CD14-positive monocyte (primary cell): ENCODE measurements at regions not wholly inside any gene's neighbourhood (a gene's known extent, or its start where the extent isn't known, plus 50 kb on each side); places are given as distances from the start of the nearest gene placed in this dataset.

ENCODE experiments used
- DNase-seq, 3 donors: peaks; one replicate each; pipeline ENCODE4 v3.0.0-alpha.2; 2011 to 2022
- H2AFZ ChIP-seq: 2 replicates; pipeline ENCODE4 v1.6.0; 2012; ENCODE audit warnings: mild to moderate bottlenecking, low read depth, low read length, inconsistent platforms; ENCODE audit not compliant: insufficient read depth, poor library complexity, severe bottlenecking
- H3K27ac ChIP-seq, 2 donors: 1 replicate in 1 of 2; 2 replicates in 1 of 2; pipeline ENCODE4 v1.5.1; 2012 to 2013; ENCODE audit warnings: low read length in 2 of 2, control low read depth in 1 of 2, inconsistent platforms in 1 of 2, low read depth in 1 of 2, mild to moderate bottlenecking in 1 of 2
- H3K27me3 ChIP-seq, 2 donors: one replicate each; pipeline versions ENCODE4 v1.6.0 to v1.6.1; 2011 to 2013; ENCODE audit warnings: low read length in 2 of 2; ENCODE audit not compliant: control insufficient read depth in 2 of 2, insufficient read depth in 2 of 2
- H3K36me3 ChIP-seq, 2 donors: replicated peaks in 1 of 2; 1 replicate in 1 of 2; 2 replicates in 1 of 2; pipeline versions ENCODE4 v1.5.1 to v1.6.1; 2012 to 2013; ENCODE audit warnings: low read length in 2 of 2, control low read depth in 1 of 2, inconsistent platforms in 1 of 2, mild to moderate bottlenecking in 1 of 2; ENCODE audit not compliant: insufficient read depth in 2 of 2, control insufficient read depth in 1 of 2
- H3K4me1 ChIP-seq, 2 donors: 1 replicate in 1 of 2; 2 replicates in 1 of 2; pipeline versions ENCODE4 v1.5.1 to v1.6.1; 2012 to 2013; ENCODE audit warnings: low read length in 2 of 2, control low read depth in 1 of 2, inconsistent platforms in 1 of 2, mild to moderate bottlenecking in 1 of 2, moderate library complexity in 1 of 2; ENCODE audit not compliant: insufficient read depth in 2 of 2, control insufficient read depth in 1 of 2
- H3K4me2 ChIP-seq: replicated peaks from 2 replicates; pipeline ENCODE3; 2012; ENCODE audit warnings: low read length, moderate library complexity, mild to moderate bottlenecking; ENCODE audit not compliant: poor library complexity, severe bottlenecking; ENCODE audit errors: extremely low read depth
- H3K4me3 ChIP-seq, 3 experiments: fragments of 200-600 bp in 1 of 3; sonication (generic) in 1 of 3; replicated peaks in 1 of 3; 1 replicate in 2 of 3; 2 replicates in 1 of 3; pipeline ENCODE4 v1.5.1; 2011 to 2013; ENCODE audit warnings: low read length in 3 of 3, mild to moderate bottlenecking in 3 of 3, control low read depth in 2 of 3, low read depth in 2 of 3, inconsistent platforms in 1 of 3, moderate library complexity in 1 of 3
- H3K79me2 ChIP-seq: 2 replicates; pipeline ENCODE4 v1.6.0; 2012; ENCODE audit warnings: mild to moderate bottlenecking, control low read depth, inconsistent platforms, low read length, moderate library complexity; ENCODE audit not compliant: insufficient read depth
- H3K9ac ChIP-seq: 2 replicates; pipeline ENCODE4 v1.6.0; 2017; ENCODE audit warnings: low read length, mild to moderate bottlenecking; ENCODE audit not compliant: insufficient read depth, poor library complexity, severe bottlenecking
- H3K9me3 ChIP-seq, 2 donors: replicated peaks in 1 of 2; 1 replicate in 1 of 2; 2 replicates in 1 of 2; pipeline versions ENCODE4 v1.5.1 to v1.6.1; 2012 to 2013; ENCODE audit warnings: low read length in 2 of 2, control low read depth in 1 of 2; ENCODE audit not compliant: control insufficient read depth in 1 of 2, insufficient read depth in 1 of 2
- H4K20me1 ChIP-seq: 2 replicates; pipeline ENCODE4 v1.6.0; 2012; ENCODE audit warnings: mild to moderate bottlenecking, low read length, control low read depth, moderate library complexity; ENCODE audit not compliant: insufficient read depth
- H3K27ac Mint-ChIP-seq, 7 donors: one replicate each; pipeline ENCODE4 v1.8.0; 2020; ENCODE audit warnings: mild to moderate bottlenecking in 7 of 7, mixed read lengths in 7 of 7, moderate library complexity in 6 of 7, inconsistent platforms in 2 of 7
- H3K27me3 Mint-ChIP-seq, 3 donors: one replicate each; pipeline ENCODE4 v1.8.0; 2021 to 2022; ENCODE audit warnings: low read depth in 3 of 3, mild to moderate bottlenecking in 3 of 3, mixed read lengths in 3 of 3, moderate library complexity in 3 of 3, inconsistent platforms in 1 of 3
- H3K36me3 Mint-ChIP-seq, 2 donors: one replicate each; pipeline ENCODE4 v1.8.0; 2020; ENCODE audit warnings: mixed read lengths in 2 of 2, inconsistent platforms in 1 of 2, mild to moderate bottlenecking in 1 of 2
- H3K4me1 Mint-ChIP-seq: one replicate; pipeline ENCODE4 v1.8.0; 2020; ENCODE audit warnings: mild to moderate bottlenecking, mixed read lengths
- H3K4me3 Mint-ChIP-seq, 2 donors: one replicate each; pipeline ENCODE4 v1.8.0; 2020; ENCODE audit warnings: mild to moderate bottlenecking in 2 of 2, mixed read lengths in 2 of 2, moderate library complexity in 1 of 2
- H3K9me3 Mint-ChIP-seq, 7 donors: one replicate each; pipeline ENCODE4 v1.8.0; 2020 to 2022; ENCODE audit warnings: mixed read lengths in 7 of 7, mild to moderate bottlenecking in 6 of 7, moderate library complexity in 6 of 7, inconsistent platforms in 2 of 7
- WGBS: methylation state at CpG from one replicate; pipeline ENCODE4 v1.1.5; 2013; ENCODE audit warnings: missing lambda C conversion rate; ENCODE audit not compliant: insufficient coverage; 5-methylcytosine and 5-hydroxymethylcytosine counted together
- intact Hi-C, 2 donors: fragments of 100-400 bp; cut with micrococcal nuclease; formaldehyde crosslinking; loops; one replicate each; pipeline versions ENCODE4 v1.15.0 to v1.15.1; 2023
- TF ChIP-seq, protein P1 (sequence below): fragments of 200-600 bp; IDR thresholded peaks from one replicate; pipeline ENCODE4 v1.8.0; 2022; ENCODE audit warnings: antibody characterized with exemption, mild to moderate bottlenecking

DNA sequence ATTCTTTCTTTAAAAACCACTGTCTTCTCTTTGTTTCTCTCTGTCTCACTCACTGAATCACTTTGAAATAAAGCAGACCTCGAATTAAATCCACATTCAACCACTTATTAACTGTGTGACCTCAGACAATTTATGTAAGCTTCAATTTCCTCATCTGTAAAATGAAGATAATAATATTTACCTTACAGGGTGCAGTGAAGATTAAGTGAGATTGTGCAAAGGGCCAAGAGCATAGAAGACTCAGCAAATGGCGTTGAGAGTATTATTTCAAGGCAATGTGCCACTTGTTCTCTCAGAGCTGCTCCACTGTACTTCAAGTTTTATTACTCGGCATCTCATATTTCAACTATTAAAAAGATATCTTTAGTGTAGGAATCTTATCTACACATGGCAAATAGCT, 454.2 kb upstream of the HNRNPA3 start:
- Histone ChIP-seq H3K36me3 (no peaks in the 10 kb centered on the region), H4K20me1 (no peaks in the 10 kb centered on the region), H3K4me2 (no peak overlapping the region), H3K9ac (no peak overlapping the region), H2AFZ (no peak overlapping the region), H3K79me2 (no peaks in the 10 kb centered on the region), H3K27me3 (peaks cover 0 to 4% of the 10 kb centered on the region in 2 donors), H3K27ac (no peak overlapping the region), H3K9me3 (no peaks in the 10 kb centered on the region), H3K4me1 (no peaks in the 10 kb centered on the region), H3K4me3 (no peak overlapping the region)
- Mint-ChIP-seq H3K4me3 (no peak overlapping the region), H3K36me3 (no peaks in the 10 kb centered on the region), H3K27me3 (peaks cover 0 to 4% (median 2%) of the 10 kb centered on the region in 3 donors), H3K27ac (no peak overlapping the region), H3K9me3 (peaks cover 0 to 3% (median 0%) of the 10 kb centered on the region in 7 donors), H3K4me1 (peaks cover 7% of the 10 kb centered on the region)
- intact Hi-C loops, result no loop called here
- DNase-seq, result no peak
- TF ChIP-seq, protein P1, sequence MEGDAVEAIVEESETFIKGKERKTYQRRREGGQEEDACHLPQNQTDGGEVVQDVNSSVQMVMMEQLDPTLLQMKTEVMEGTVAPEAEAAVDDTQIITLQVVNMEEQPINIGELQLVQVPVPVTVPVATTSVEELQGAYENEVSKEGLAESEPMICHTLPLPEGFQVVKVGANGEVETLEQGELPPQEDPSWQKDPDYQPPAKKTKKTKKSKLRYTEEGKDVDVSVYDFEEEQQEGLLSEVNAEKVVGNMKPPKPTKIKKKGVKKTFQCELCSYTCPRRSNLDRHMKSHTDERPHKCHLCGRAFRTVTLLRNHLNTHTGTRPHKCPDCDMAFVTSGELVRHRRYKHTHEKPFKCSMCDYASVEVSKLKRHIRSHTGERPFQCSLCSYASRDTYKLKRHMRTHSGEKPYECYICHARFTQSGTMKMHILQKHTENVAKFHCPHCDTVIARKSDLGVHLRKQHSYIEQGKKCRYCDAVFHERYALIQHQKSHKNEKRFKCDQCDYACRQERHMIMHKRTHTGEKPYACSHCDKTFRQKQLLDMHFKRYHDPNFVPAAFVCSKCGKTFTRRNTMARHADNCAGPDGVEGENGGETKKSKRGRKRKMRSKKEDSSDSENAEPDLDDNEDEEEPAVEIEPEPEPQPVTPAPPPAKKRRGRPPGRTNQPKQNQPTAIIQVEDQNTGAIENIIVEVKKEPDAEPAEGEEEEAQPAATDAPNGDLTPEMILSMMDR, result no peak
- no CpG with 5 or more reads among the region's 3 CpGs for WGBS

DNA sequence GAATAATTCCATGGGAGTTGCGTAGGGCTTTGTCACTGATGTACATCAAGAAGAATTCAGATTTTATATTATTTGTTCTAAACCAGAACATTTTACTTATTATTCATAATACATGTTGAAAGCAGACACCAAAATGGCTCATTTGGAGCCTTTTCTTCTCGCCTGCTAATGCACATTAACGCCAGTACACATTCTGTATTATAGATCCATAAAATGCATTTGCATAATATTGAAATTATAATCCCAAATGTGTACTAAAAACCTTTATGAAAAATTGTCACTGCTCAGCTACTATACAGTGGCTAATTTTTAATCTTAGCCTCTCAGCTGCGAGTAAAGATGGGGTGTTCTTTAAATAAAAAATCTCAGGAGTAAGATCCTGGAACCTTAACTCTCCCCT, 452.2 kb upstream of the HNRNPA3 start:
- Histone ChIP-seq H3K79me2 (no peaks in the 10 kb centered on the region), H3K9ac (no peak overlapping the region), H3K4me2 (no peak overlapping the region), H4K20me1 (no peaks in the 10 kb centered on the region), H3K36me3 (no peaks in the 10 kb centered on the region), H3K27ac (no peak overlapping the region), H3K9me3 (no peaks in the 10 kb centered on the region), H3K4me3 (no peak overlapping the region), H3K27me3 (peaks cover 0 to 4% of the 10 kb centered on the region in 2 donors), H3K4me1 (no peaks in the 10 kb centered on the region), H2AFZ (no peak overlapping the region)
- Mint-ChIP-seq H3K4me1 (no peaks in the 10 kb centered on the region), H3K4me3 (no peak overlapping the region), H3K27ac (no peak overlapping the region), H3K27me3 (peaks cover 0 to 4% (median 0%) of the 10 kb centered on the region in 3 donors), H3K36me3 (no peaks in the 10 kb centered on the region), H3K9me3 (peaks cover 0 to 3% (median 0%) of the 10 kb centered on the region in 7 donors)
- TF ChIP-seq, protein P1, result no peak
- no CpG with 5 or more reads among the region's 4 CpGs for WGBS
- intact Hi-C loops, result no loop called here
- no peak for DNase-seq
